ENCODE measurements at regions not wholly inside any gene's neighbourhood (a gene's known extent, or its start where the extent isn't known, plus 50 kb on each side); places are given as distances from the start of the nearest gene placed in this dataset.

DNA sequence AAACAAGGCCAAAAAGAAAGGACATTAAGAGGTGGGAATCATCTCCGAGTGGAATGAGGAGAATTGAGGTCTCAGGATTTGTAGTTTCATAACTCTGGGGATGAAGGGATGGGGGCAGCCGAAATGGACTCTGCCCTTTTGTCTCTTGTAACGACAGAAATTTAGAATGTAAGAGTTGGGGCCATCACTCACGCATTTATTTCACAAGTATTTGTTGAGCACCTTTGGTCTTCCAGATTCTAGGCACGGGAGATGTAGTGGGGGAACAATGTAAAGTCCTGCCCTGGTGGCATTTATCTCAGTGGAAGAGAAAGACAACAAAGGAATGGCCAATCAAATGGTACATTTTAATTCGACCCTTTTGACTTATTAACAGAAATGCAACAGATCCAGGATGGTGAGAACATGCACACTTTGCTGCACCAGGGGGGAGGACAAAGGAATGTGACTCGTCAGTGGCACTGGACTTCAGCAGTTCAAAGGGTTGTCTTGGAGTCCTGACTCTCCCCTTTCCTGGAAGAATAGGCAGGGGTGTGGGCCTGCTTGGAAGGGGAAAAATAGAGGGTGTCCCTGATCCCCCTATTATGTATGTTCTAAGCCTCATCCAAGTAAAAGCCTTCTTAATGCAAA, 102.0 kb downstream of the TMEM30B start:
- no peak overlapping the region for H3K4me3 ChIP-seq
- Mint-ChIP-seq H3K27me3 (ENCODE audit: insufficient read depth, low read depth, poor library complexity) (peaks cover 10% of the 10 kb centered on the region), H3K27ac (no peak overlapping the region), H3K36me3 (ENCODE audit: low read depth) (0 out of 3 replicates have a peak, but pooled peaks cover under 1% of the 10 kb centered on the region), H3K4me3 (no peak overlapping the region), H3K4me1 (peaks cover 50% of the 10 kb centered on the region), H3K9me3 (0 out of 3 replicates have a peak, but pooled peaks cover under 1% of the 10 kb centered on the region)
- H3K9me2 ChIP-seq (ENCODE audit: insufficient read depth), result peaks cover 15% of the 10 kb centered on the region; the same call in 1 of the 2 replicates
- peaks cover 4% of the 10 kb centered on the region; the same call in 1 of the 2 replicates for H3F3A ChIP-seq (replicated peaks; ENCODE audit: low read depth)
- peaks cover 34% of the 10 kb centered on the region for H3K4me1 ChIP-seq (ENCODE audit: insufficient read depth)
- H3K36me3 ChIP-seq (ENCODE audit: insufficient read depth), result no peaks in the 10 kb centered on the region
- no peaks in the 10 kb centered on the region for H3K79me2 ChIP-seq (replicated peaks; ENCODE audit: insufficient read depth)
- DNase-seq (ENCODE audit: low spot score) (no peak), ATAC-seq (no peak)
- no peaks in the 10 kb centered on the region for H4K20me1 ChIP-seq (replicated peaks; ENCODE audit: insufficient read depth)
- TF ChIP-seq JUNB (IDR thresholded peaks at IDR 0.05; ENCODE audit: unreplicated experiment), result no peak
- TF ChIP-seq POLR2AphosphoS5 (IDR thresholded peaks at IDR 0.05; ENCODE audit: low read depth), result no peak
- no peak for TF ChIP-seq EZH2phosphoT487 (IDR thresholded peaks at IDR 0.05; ENCODE audit: unreplicated experiment)
- TF ChIP-seq ZNF331 (CRISPR knock-in tag; IDR thresholded peaks at IDR 0.05; ENCODE audit: low read depth), result no peak
- no peak for TF ChIP-seq ZNF114 (CRISPR knock-in tag; IDR thresholded peaks at IDR 0.05)
- no peak for TF ChIP-seq CREB1 (CRISPR knock-in tag; IDR thresholded peaks at IDR 0.05; ENCODE audit: low read depth)
- TF ChIP-seq, protein P1, sequence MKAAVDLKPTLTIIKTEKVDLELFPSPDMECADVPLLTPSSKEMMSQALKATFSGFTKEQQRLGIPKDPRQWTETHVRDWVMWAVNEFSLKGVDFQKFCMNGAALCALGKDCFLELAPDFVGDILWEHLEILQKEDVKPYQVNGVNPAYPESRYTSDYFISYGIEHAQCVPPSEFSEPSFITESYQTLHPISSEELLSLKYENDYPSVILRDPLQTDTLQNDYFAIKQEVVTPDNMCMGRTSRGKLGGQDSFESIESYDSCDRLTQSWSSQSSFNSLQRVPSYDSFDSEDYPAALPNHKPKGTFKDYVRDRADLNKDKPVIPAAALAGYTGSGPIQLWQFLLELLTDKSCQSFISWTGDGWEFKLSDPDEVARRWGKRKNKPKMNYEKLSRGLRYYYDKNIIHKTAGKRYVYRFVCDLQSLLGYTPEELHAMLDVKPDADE (IDR thresholded peaks at IDR 0.05), result no peak
- TF ChIP-seq, protein P2, sequence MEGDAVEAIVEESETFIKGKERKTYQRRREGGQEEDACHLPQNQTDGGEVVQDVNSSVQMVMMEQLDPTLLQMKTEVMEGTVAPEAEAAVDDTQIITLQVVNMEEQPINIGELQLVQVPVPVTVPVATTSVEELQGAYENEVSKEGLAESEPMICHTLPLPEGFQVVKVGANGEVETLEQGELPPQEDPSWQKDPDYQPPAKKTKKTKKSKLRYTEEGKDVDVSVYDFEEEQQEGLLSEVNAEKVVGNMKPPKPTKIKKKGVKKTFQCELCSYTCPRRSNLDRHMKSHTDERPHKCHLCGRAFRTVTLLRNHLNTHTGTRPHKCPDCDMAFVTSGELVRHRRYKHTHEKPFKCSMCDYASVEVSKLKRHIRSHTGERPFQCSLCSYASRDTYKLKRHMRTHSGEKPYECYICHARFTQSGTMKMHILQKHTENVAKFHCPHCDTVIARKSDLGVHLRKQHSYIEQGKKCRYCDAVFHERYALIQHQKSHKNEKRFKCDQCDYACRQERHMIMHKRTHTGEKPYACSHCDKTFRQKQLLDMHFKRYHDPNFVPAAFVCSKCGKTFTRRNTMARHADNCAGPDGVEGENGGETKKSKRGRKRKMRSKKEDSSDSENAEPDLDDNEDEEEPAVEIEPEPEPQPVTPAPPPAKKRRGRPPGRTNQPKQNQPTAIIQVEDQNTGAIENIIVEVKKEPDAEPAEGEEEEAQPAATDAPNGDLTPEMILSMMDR (conservative IDR thresholded peaks at IDR 0.05; ENCODE audit: low read depth in 2 of 2), result no peak
- no peak for TF ChIP-seq EZH2 (IDR thresholded peaks at IDR 0.05; ENCODE audit: low read depth, unreplicated experiment)
- TF ChIP-seq NANOG (IDR thresholded peaks at IDR 0.05; ENCODE audit: borderline replicate concordance), result no peak
- TF ChIP-seq, protein P3, sequence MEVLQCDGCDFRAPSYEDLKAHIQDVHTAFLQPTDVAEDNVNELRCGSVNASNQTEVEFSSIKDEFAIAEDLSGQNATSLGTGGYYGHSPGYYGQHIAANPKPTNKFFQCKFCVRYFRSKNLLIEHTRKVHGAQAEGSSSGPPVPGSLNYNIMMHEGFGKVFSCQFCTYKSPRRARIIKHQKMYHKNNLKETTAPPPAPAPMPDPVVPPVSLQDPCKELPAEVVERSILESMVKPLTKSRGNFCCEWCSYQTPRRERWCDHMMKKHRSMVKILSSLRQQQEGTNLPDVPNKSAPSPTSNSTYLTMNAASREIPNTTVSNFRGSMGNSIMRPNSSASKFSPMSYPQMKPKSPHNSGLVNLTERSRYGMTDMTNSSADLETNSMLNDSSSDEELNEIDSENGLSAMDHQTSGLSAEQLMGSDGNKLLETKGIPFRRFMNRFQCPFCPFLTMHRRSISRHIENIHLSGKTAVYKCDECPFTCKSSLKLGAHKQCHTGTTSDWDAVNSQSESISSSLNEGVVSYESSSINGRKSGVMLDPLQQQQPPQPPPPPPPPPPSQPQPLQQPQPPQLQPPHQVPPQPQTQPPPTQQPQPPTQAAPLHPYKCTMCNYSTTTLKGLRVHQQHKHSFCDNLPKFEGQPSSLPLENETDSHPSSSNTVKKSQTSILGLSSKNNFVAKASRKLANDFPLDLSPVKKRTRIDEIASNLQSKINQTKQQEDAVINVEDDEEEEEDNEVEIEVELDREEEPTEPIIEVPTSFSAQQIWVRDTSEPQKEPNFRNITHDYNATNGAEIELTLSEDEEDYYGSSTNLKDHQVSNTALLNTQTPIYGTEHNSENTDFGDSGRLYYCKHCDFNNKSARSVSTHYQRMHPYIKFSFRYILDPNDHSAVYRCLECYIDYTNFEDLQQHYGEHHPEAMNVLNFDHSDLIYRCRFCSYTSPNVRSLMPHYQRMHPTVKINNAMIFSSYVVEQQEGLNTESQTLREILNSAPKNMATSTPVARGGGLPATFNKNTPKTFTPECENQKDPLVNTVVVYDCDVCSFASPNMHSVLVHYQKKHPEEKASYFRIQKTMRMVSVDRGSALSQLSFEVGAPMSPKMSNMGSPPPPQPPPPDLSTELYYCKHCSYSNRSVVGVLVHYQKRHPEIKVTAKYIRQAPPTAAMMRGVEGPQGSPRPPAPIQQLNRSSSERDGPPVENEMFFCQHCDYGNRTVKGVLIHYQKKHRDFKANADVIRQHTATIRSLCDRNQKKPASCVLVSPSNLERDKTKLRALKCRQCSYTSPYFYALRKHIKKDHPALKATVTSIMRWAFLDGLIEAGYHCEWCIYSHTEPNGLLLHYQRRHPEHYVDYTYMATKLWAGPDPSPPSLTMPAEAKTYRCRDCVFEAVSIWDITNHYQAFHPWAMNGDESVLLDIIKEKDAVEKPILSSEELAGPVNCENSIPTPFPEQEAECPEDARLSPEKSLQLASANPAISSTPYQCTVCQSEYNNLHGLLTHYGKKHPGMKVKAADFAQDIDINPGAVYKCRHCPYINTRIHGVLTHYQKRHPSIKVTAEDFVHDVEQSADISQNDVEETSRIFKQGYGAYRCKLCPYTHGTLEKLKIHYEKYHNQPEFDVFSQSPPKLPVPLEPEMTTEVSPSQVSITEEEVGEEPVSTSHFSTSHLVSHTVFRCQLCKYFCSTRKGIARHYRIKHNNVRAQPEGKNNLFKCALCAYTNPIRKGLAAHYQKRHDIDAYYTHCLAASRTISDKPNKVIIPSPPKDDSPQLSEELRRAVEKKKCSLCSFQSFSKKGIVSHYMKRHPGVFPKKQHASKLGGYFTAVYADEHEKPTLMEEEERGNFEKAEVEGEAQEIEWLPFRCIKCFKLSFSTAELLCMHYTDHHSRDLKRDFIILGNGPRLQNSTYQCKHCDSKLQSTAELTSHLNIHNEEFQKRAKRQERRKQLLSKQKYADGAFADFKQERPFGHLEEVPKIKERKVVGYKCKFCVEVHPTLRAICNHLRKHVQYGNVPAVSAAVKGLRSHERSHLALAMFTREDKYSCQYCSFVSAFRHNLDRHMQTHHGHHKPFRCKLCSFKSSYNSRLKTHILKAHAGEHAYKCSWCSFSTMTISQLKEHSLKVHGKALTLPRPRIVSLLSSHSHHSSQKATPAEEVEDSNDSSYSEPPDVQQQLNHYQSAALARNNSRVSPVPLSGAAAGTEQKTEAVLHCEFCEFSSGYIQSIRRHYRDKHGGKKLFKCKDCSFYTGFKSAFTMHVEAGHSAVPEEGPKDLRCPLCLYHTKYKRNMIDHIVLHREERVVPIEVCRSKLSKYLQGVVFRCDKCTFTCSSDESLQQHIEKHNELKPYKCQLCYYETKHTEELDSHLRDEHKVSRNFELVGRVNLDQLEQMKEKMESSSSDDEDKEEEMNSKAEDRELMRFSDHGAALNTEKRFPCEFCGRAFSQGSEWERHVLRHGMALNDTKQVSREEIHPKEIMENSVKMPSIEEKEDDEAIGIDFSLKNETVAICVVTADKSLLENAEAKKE (CRISPR knock-in tag; IDR thresholded peaks at IDR 0.05), result no peak
- TF ChIP-seq STAT1 (IDR thresholded peaks at IDR 0.05; ENCODE audit: unreplicated experiment), result no peak
- TF ChIP-seq, protein P4, sequence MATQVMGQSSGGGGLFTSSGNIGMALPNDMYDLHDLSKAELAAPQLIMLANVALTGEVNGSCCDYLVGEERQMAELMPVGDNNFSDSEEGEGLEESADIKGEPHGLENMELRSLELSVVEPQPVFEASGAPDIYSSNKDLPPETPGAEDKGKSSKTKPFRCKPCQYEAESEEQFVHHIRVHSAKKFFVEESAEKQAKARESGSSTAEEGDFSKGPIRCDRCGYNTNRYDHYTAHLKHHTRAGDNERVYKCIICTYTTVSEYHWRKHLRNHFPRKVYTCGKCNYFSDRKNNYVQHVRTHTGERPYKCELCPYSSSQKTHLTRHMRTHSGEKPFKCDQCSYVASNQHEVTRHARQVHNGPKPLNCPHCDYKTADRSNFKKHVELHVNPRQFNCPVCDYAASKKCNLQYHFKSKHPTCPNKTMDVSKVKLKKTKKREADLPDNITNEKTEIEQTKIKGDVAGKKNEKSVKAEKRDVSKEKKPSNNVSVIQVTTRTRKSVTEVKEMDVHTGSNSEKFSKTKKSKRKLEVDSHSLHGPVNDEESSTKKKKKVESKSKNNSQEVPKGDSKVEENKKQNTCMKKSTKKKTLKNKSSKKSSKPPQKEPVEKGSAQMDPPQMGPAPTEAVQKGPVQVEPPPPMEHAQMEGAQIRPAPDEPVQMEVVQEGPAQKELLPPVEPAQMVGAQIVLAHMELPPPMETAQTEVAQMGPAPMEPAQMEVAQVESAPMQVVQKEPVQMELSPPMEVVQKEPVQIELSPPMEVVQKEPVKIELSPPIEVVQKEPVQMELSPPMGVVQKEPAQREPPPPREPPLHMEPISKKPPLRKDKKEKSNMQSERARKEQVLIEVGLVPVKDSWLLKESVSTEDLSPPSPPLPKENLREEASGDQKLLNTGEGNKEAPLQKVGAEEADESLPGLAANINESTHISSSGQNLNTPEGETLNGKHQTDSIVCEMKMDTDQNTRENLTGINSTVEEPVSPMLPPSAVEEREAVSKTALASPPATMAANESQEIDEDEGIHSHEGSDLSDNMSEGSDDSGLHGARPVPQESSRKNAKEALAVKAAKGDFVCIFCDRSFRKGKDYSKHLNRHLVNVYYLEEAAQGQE (IDR thresholded peaks at IDR 0.05; ENCODE audit: unreplicated experiment), result no peak
- no peak overlapping the region for H3K27ac ChIP-seq (ENCODE audit: low read depth)
- no peak overlapping the region for H3K4me2 ChIP-seq
- peak overlapping the region; percentile 16; the same call in 1 of the 2 replicates for H2AFZ ChIP-seq
- H3K27me3 ChIP-seq (ENCODE audit: insufficient read depth), result no peaks in the 10 kb centered on the region

Measured in GM23338 (cell line).